ENCODE measurements at regions not wholly inside any gene's neighbourhood (a gene's known extent, or its start where the extent isn't known, plus 50 kb on each side); places are given as distances from the start of the nearest gene placed in this dataset.

GRCh38 chr5:115453391-115454095, 91.0 kb downstream of the FEM1C start:
- H2BK20ac ChIP-seq (ENCODE audit: low read depth, low read length): no peak overlapping the region
- 0 out of 2 replicates have a peak overlapping the region, but pooled peaks have one; percentile 20 for H3K14ac ChIP-seq (replicated peaks; ENCODE audit: low read depth, low read length)
- H3K4ac ChIP-seq (ENCODE audit: low read depth, low read length): peak overlapping the region; percentile 37; the same call in 1 of the 2 replicates
- dilution Hi-C loops (cut with HindIII; ENCODE audit: low sequenced_read_pairs, unreplicated experiment) (no loop called here), intact Hi-C loops (cut with micrococcal nuclease) (no loop called here), in situ Hi-C loops (cut with MboI; ENCODE audit: low sequenced_read_pairs) (no loop called here)
- peak overlapping the region; percentile 56; the same call in 1 of the 2 replicates for H2AK5ac ChIP-seq (ENCODE audit: low read depth, low read length)
- H2BK15ac ChIP-seq (ENCODE audit: low read depth, low read length): no peak overlapping the region
- no peaks in the 10 kb centered on the region for H3K9me3 ChIP-seq (ENCODE audit: control insufficient read depth, insufficient read depth, low read length)
- H3K9me1 ChIP-seq (ENCODE audit: insufficient read depth, low read length): peaks cover 14% of the 10 kb centered on the region; the same call in 1 of the 2 replicates
- no peaks in the 10 kb centered on the region for H3K36me3 ChIP-seq (ENCODE audit: control insufficient read depth, insufficient read depth, low read length)
- no peak overlapping the region for H3K56ac ChIP-seq (ENCODE audit: extremely low read depth, insufficient read depth, low read length)
- ATAC-seq (ENCODE audit: low read depth) (no peak), DNase-seq (no peak)
- ChIA-PET POLR2A (ENCODE audit: unreplicated experiment) (no interaction called here), CTCF (no interaction called here)
- no TSS peak for BruUV-seq (replicated peaks)
- no peak overlapping the region for H2AFZ ChIP-seq (replicated peaks; ENCODE audit: low read length, poor library complexity)
- no CpG with 5 or more reads among the region's 2 CpGs for WGBS, 2 experiments (ENCODE audit: extremely low coverage in 2 of 2, insufficient read length in 1 of 2)
- no peak overlapping the region for H3K27ac ChIP-seq (ENCODE audit: insufficient read depth, low read length)
- no peak overlapping the region for H4K91ac ChIP-seq (ENCODE audit: insufficient read depth, low read depth, low read length)
- no peak overlapping the region for H4K5ac ChIP-seq (ENCODE audit: low read depth, low read length)
- H4K8ac ChIP-seq (ENCODE audit: low read depth in 2 of 2, low read length in 2 of 2): no peak overlapping the region
- no peak for TF ChIP-seq USF2 (IDR thresholded peaks at IDR 0.05; ENCODE audit: low read depth, low read length)
- no peak for TF ChIP-seq ELK1 (IDR thresholded peaks at IDR 0.05; ENCODE audit: borderline replicate concordance, low read depth, low read length)
- TF ChIP-seq CTCF (conservative IDR thresholded peaks at IDR 0.05; ENCODE audit: low read depth, low read length): no peak
- no peak for TF ChIP-seq RFX5 (IDR thresholded peaks at IDR 0.05; ENCODE audit: low read depth, low read length)
- no peak for TF ChIP-seq CEBPB (IDR thresholded peaks at IDR 0.05; ENCODE audit: low read depth, low read length)
- no peak for TF ChIP-seq RAD21 (IDR thresholded peaks at IDR 0.05; ENCODE audit: low read length)
- TF ChIP-seq NFE2L2 (IDR thresholded peaks at IDR 0.05; ENCODE audit: low read depth, low read length): no peak
- TF ChIP-seq CHD1 (IDR thresholded peaks at IDR 0.05; ENCODE audit: low read depth, low read length): no peak
- TF ChIP-seq POLR2A (IDR thresholded peaks at IDR 0.05; ENCODE audit: low read depth, low read length): no peak
- no peak for TF ChIP-seq MAFK (IDR thresholded peaks at IDR 0.05; ENCODE audit: low read depth, low read length)
- TF ChIP-seq RCOR1 (IDR thresholded peaks at IDR 0.05; ENCODE audit: insufficient replicate concordance, low read length): no peak
- TF ChIP-seq MAZ (IDR thresholded peaks at IDR 0.05; ENCODE audit: borderline replicate concordance, low read depth, low read length): no peak
- no peak for TF ChIP-seq BHLHE40 (IDR thresholded peaks at IDR 0.05; ENCODE audit: low read depth, low read length)
- TF ChIP-seq MXI1 (IDR thresholded peaks at IDR 0.05; ENCODE audit: borderline replicate concordance, low read depth, low read length): no peak
- no peak for TF ChIP-seq FOS (IDR thresholded peaks at IDR 0.05; ENCODE audit: low read depth, low read length)
- no peak for TF ChIP-seq SMC3 (IDR thresholded peaks at IDR 0.05; ENCODE audit: low read depth, low read length)
- no peak overlapping the region for H3K23ac ChIP-seq (ENCODE audit: low read depth, low read length)
- H2BK5ac ChIP-seq (ENCODE audit: low read depth, low read length, poor library complexity, severe bottlenecking): no peak overlapping the region
- H3K18ac ChIP-seq (ENCODE audit: low read depth, low read length): no peak overlapping the region
- no peak overlapping the region for H3K4me3 ChIP-seq (ENCODE audit: insufficient read depth, low read depth, low read length)
- H3K9ac ChIP-seq (ENCODE audit: low read depth, low read length): no peak overlapping the region
- no peaks in the 10 kb centered on the region for H4K20me1 ChIP-seq (ENCODE audit: insufficient read depth, low read length)
- H3K79me1 ChIP-seq (ENCODE audit: low read depth in 1 of 2, low read length in 2 of 2): no peaks in the 10 kb centered on the region; a peak in 1 of 4 replicates
- H3K4me2 ChIP-seq (ENCODE audit: low read depth, low read length): no peak overlapping the region
- H3K27me3 ChIP-seq (ENCODE audit: control insufficient read depth, insufficient read depth, low read length): no peaks in the 10 kb centered on the region
- H2AK9ac ChIP-seq (replicated peaks; ENCODE audit: low read depth, low read length, poor library complexity): peak overlapping the region; percentile 6
- peaks cover 12% of the 10 kb centered on the region for H3K4me1 ChIP-seq (ENCODE audit: control insufficient read depth, insufficient read depth, low read length)
- no peak overlapping the region for H2BK120ac ChIP-seq (ENCODE audit: low read depth, low read length)

All from IMR-90 (cell line).